Endothelial cell of umbilical vein (primary cell): ENCODE measurements at regions not wholly inside any gene's neighbourhood (a gene's known extent, or its start where the extent isn't known, plus 50 kb on each side); places are given as distances from the start of the nearest gene placed in this dataset.

ENCODE experiments used
- BruUV-seq: library from RNA; stranded (reverse); fragments of 400-500 nt; replicated peaks from 2 replicates; lab custom pipeline; 2021; lab: Mats Ljungman, UMichigan
- CTCF ChIA-PET: fragments of 300-600, 350-600 bp; sonication (Branson Sonifier 250); formaldehyde crosslinking; loops from one replicate; lab custom pipeline; 2021; ENCODE audit warnings: antibody characterized with exemption, inconsistent platforms; lab: Charles Lee
- POLR2A ChIA-PET: fragments of 300-600, 350-600 bp; sonication (Branson Sonifier 250); formaldehyde crosslinking; loops from one replicate; lab custom pipeline; 2021; ENCODE audit warnings: antibody characterized with exemption, inconsistent platforms; lab: Charles Lee
- DNase-seq: peaks from one replicate; pipeline ENCODE4 v3.0.0-alpha.2; 2011; ENCODE audit warnings: low read depth, low spot score
- FAIRE-seq: peaks from 2 replicates; lab custom pipeline; 2011; peaks lifted over from hg19 to GRCh38; lab: Jason Lieb, UNC
- H2AFZ ChIP-seq: 2 replicates; pipeline ENCODE4 v1.6.0; 2012; ENCODE audit warnings: low read depth, low read length, control low read depth, inconsistent platforms
- H3K27ac ChIP-seq: 2 replicates; pipeline ENCODE4 v1.5.1; 2011; ENCODE audit warnings: low read depth, mild to moderate bottlenecking, control low read depth, low read length, moderate library complexity; ENCODE audit not compliant: insufficient read depth
- H3K27me3 ChIP-seq, 2 experiments: 2 replicates each; pipeline versions ENCODE4 v1.6.0 to v1.6.1; 2011; ENCODE audit warnings: low read length in 2 of 2, mixed read lengths in 1 of 2; ENCODE audit not compliant: control insufficient read depth in 2 of 2, insufficient read depth in 2 of 2
- H3K36me3 ChIP-seq, 2 experiments: 2 replicates in 1 of 2; 3 replicates in 1 of 2; pipeline ENCODE4 v1.5.1; 2011; ENCODE audit warnings: low read length in 2 of 2, mild to moderate bottlenecking in 1 of 2, moderate library complexity in 1 of 2; ENCODE audit not compliant: control insufficient read depth in 2 of 2, insufficient read depth in 2 of 2; ENCODE audit errors: extremely low read depth in 1 of 2
- H3K4me1 ChIP-seq: 3 replicates; pipeline ENCODE4 v1.5.1; 2011; ENCODE audit warnings: mild to moderate bottlenecking, low read length; ENCODE audit not compliant: control insufficient read depth, insufficient read depth; ENCODE audit errors: extremely low read depth
- H3K4me2 ChIP-seq: 2 replicates; pipeline ENCODE4 v1.6.1; 2011; ENCODE audit warnings: low read length, control low read depth, mixed read lengths; ENCODE audit not compliant: insufficient read depth
- H3K4me3 ChIP-seq, 3 experiments: fragments of 200-600 bp in 1 of 3; sonication (generic), shearing (Covaris generic) in 1 of 3; replicated peaks in 1 of 3; 2 replicates each; pipeline ENCODE4 v1.5.1; 2011 to 2016; ENCODE audit warnings: control low read depth in 3 of 3, low read length in 3 of 3, mild to moderate bottlenecking in 2 of 3, inconsistent platforms in 1 of 3, low read depth in 1 of 3, moderate library complexity in 1 of 3; ENCODE audit not compliant: insufficient read depth in 1 of 3
- H3K79me2 ChIP-seq: 2 replicates; pipeline ENCODE4 v1.6.0; 2012; ENCODE audit warnings: low read length, inconsistent platforms; ENCODE audit not compliant: control insufficient read depth, insufficient read depth
- H3K9ac ChIP-seq: replicated peaks from 2 replicates; pipeline ENCODE3; 2011; ENCODE audit warnings: low read length, control low read depth; ENCODE audit not compliant: insufficient read depth; ENCODE audit errors: extremely low read depth
- H3K9me1 ChIP-seq: replicated peaks from 3 replicates; pipeline ENCODE4 v1.6.0; 2011; ENCODE audit warnings: mild to moderate bottlenecking, low read length; ENCODE audit not compliant: control insufficient read depth, insufficient read depth; ENCODE audit errors: extremely low read depth
- H3K9me3 ChIP-seq: replicated peaks from 2 replicates; pipeline ENCODE4 v1.5.1; 2012; ENCODE audit warnings: low read length, inconsistent platforms; ENCODE audit not compliant: control insufficient read depth, insufficient read depth
- H4K20me1 ChIP-seq: replicated peaks from 2 replicates; pipeline ENCODE3; 2011; ENCODE audit warnings: mild to moderate bottlenecking, low read length; ENCODE audit not compliant: control insufficient read depth, insufficient read depth; ENCODE audit errors: extremely low read depth
- FOS ChIP-seq: IDR thresholded peaks from 2 replicates; pipeline ENCODE4 v1.6.1; 2011; ENCODE audit warnings: mild to moderate bottlenecking, low read length, moderate library complexity, borderline replicate concordance; ENCODE audit not compliant: insufficient read depth
- POLR2A ChIP-seq: IDR thresholded peaks from 2 replicates; pipeline ENCODE4 v1.6.1; 2012; ENCODE audit warnings: low read depth, mild to moderate bottlenecking, control low read depth, low read length
- POLR2AphosphoS5 ChIP-seq: IDR thresholded peaks from 2 replicates; pipeline ENCODE4 v1.6.1; 2012; ENCODE audit warnings: low read depth, mild to moderate bottlenecking, control low read depth, low read length, moderate library complexity; ENCODE audit not compliant: insufficient read depth
- dilution Hi-C: fragments of 300-500 bp; cut with MboI; formaldehyde crosslinking; loops from one replicate; pipeline ENCODE4 v1.15.0; 2019; ENCODE audit warnings: low sequenced_read_pairs; ENCODE audit not compliant: extremely low pct_ligation_motif_present
- intact Hi-C: fragments of 100-400 bp; cut with micrococcal nuclease; formaldehyde crosslinking; loops from one replicate; pipeline ENCODE4 v1.10.0; 2022
- TF ChIP-seq, protein P1 (sequence below), 2 donors: IDR thresholded peaks; 1 replicate in 1 of 2; 2 replicates in 1 of 2; pipeline ENCODE4 v1.5.1; 2011; ENCODE audit warnings: low read length in 2 of 2, mild to moderate bottlenecking in 2 of 2, moderate library complexity in 2 of 2, control low read depth in 1 of 2, inconsistent platforms in 1 of 2, low read depth in 1 of 2; ENCODE audit not compliant: insufficient read depth in 1 of 2; ENCODE audit errors: extremely low read depth in 1 of 2
- TF ChIP-seq, protein P2 (sequence below): IDR thresholded peaks from 2 replicates; pipeline ENCODE4 v1.6.1; 2011; ENCODE audit not compliant: insufficient read depth, insufficient read length

DNA sequence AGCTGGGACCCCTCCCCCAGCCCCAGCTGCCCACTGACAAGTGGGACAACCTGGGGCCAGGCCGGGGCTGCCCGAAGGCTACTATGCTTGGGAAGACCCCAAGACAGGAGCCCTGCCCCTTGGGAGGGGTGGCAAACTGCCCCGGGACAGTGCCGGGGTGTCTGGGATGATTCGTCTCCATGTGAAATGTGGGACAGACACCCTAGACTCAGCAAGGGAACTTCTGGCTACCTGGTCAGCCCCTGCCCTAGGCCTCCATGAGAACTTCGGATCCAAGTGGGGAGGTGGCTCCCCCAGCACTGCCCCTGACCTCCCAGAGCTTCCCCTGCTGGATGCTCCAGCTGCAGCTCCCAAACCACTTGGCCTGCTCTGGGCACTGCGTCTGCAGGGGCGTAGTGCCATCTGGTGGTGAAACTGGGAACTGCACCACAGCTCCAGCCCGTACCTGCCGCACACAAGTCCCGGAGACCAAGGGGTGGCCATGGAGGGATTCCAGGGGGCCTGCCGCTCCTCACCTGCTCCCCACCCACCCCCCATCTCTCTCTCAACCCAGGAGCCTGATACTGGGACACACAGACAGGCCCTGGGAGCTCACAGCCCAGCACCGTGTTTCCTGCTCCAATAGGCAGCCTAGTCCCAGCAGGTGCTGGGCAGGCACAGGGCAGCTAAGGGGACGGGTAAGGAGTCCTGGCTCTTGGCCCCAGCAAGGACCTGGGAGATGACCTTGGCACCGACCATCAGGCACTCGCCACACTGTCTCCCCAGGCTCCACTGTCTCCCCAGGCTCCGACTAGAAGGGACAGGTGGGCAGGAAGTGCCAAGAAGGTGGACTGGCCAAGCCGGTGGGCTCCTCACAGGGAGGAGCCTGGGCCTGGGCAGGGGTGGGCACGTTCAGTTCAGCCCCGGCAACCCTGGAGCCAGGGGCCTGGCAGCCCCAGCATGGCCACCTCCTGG lies 194.1 kb downstream of the IGLL1 start:
- intact Hi-C loops (loop anchor here (1.0 to 10.0 kb wide), 6 partner anchors 71 to 427 kb away; partner anchors contain the start of genes RAB36 and RSPH14), dilution Hi-C loops (no loop called here)
- no peak overlapping the region for H3K27ac ChIP-seq
- H3K9me1 ChIP-seq = no peaks in the 10 kb centered on the region
- H3K4me1 ChIP-seq = no peaks in the 10 kb centered on the region
- DNase-seq = peak; percentile 84
- H3K27me3 ChIP-seq = no peaks in the 10 kb centered on the region
- ChIA-PET POLR2A (no interaction called here), CTCF (interaction anchor here (0.5 to 1.8 kb wide), 57 partner anchors 11 to 918 kb away, joined by 3 to 133 read pairs (median 4); partner anchors contain the start of genes BCR, GNAZ, RAB36 and RSPH14)
- H3K79me2 ChIP-seq = no peaks in the 10 kb centered on the region
- peak; percentile 96 for FAIRE-seq
- no peaks in the 10 kb centered on the region for H4K20me1 ChIP-seq
- no peaks in the 10 kb centered on the region for H3K36me3 ChIP-seq
- H2AFZ ChIP-seq = no peak overlapping the region
- H3K9ac ChIP-seq = no peak overlapping the region
- TF ChIP-seq, protein P1, sequence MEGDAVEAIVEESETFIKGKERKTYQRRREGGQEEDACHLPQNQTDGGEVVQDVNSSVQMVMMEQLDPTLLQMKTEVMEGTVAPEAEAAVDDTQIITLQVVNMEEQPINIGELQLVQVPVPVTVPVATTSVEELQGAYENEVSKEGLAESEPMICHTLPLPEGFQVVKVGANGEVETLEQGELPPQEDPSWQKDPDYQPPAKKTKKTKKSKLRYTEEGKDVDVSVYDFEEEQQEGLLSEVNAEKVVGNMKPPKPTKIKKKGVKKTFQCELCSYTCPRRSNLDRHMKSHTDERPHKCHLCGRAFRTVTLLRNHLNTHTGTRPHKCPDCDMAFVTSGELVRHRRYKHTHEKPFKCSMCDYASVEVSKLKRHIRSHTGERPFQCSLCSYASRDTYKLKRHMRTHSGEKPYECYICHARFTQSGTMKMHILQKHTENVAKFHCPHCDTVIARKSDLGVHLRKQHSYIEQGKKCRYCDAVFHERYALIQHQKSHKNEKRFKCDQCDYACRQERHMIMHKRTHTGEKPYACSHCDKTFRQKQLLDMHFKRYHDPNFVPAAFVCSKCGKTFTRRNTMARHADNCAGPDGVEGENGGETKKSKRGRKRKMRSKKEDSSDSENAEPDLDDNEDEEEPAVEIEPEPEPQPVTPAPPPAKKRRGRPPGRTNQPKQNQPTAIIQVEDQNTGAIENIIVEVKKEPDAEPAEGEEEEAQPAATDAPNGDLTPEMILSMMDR (IDR thresholded peaks at IDR 0.05; ENCODE audit: extremely low read depth in 1 of 2, insufficient read depth in 1 of 2, low read depth in 1 of 2, low read length in 2 of 2) = peak; percentile 90 to 98
- no peak for TF ChIP-seq FOS
- no peak for TF ChIP-seq POLR2AphosphoS5
- no peak for TF ChIP-seq POLR2A
- TF ChIP-seq, protein P2, sequence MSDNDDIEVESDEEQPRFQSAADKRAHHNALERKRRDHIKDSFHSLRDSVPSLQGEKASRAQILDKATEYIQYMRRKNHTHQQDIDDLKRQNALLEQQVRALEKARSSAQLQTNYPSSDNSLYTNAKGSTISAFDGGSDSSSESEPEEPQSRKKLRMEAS = no peak
- H3K4me3 ChIP-seq = no peak overlapping the region
- H3K9me3 ChIP-seq = no peaks in the 10 kb centered on the region
- no peak overlapping the region for H3K4me2 ChIP-seq
- BruUV-seq = no TSS peak
